Left lobe of liver (tissue), 2 donors: ENCODE measurements at regions not wholly inside any gene's neighbourhood (a gene's known extent, or its start where the extent isn't known, plus 50 kb on each side); places are given as distances from the start of the nearest gene placed in this dataset.

Experiments
- ATAC-seq: fragments of 200-7000 bp; cut with Tn5 transposase; one replicate; pipeline ENCODE4 v1.9.1; 2020; ENCODE audit warnings: mild to moderate bottlenecking, moderate library complexity
- DNase-seq: peaks from one replicate; pipeline ENCODE4 v3.0.0-alpha.2; 2020; ENCODE audit warnings: low spot score
- donor health status: DM: no; HTN: no; CAD: no; lungs with moderate emphysema.
- donor health status: DM: no; HTN: yes; CAD: no.

DNA sequence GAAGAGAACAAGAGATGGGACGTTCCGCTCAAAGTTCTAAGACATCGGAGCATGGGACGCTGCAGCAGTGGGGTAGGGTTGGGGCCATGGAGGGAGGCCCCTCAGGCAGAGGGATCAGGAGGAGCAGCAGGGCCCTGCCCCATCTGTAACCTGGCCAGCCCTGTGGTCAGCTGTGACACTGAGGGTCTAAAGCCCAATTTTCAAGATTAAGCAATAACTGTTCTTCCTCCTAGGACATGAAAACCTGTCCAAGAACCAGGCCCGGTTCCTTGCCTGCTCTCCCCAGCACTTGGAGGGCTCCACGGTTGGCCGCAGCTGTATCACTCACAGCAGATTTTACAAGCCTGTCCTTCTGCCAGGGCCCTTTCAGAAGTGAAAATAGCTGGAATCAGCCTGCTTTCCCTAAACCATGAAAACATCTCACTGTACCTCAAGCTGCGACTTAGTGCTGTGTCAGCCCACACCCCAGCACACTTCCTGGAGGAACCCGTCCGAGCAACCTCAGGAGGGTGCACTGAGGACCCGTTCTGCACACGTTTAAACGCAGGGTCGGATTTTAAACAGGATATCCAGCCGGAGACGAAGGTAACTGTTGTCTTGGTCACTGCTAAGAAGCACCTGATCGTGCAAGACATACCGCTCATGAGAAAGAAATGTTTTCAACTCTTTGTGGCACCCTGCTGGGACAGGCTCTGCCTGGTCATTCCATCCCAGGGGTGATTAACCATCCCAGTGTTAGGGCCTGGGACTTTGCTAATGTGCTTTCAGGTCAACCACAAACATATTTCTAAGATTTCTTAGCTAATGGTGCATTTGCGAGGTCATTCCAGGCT, 201.9 kb upstream of the DIO3 start:
- ATAC-seq = no peak

DNA sequence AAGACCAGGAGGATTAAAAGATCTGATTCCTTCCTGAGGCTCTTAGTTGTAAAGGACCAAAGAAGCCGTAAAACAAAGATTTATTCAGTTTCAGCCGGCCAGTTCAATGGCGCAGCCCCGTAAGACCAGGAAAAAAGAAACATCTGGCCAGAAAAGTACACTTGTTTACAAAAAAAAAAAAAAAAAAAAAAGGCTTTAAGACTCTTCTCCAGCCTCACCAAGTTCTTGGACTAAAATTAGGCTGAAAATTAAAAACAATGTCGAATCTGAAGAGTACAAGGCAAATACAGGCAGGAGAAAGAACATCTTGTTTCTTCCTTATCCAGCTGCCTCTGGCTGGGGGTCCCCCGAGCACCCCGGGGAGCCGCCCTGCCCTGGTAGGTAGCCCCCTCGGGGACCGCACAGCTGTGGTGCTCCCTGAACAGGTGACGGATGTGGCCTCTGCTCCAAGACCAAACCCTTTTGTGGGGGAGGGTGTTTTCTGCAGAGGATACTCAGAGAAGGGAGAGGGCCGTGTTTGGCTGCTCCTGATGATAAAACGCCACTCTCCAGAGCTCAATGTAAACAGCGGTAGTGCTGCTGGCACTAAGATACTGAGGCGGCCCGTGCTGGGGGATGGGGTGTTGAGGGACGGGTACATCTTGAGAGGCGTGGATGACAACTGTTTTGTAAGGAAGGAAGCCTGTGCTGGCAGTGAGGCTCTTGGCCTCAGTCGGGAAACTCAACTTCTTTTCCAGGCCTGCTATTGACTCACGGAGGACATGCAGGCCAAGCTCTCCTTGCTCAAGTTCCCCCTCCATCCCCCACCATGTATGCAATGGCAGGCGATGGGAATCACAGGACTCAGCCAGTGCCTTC, 201.0 kb upstream of the DIO3 start:
- no peak for ATAC-seq
- DNase-seq = no peak

More for the DNA sequence above, 201.9 kb upstream of the DIO3 start:
- DNase-seq = no peak

DNA sequence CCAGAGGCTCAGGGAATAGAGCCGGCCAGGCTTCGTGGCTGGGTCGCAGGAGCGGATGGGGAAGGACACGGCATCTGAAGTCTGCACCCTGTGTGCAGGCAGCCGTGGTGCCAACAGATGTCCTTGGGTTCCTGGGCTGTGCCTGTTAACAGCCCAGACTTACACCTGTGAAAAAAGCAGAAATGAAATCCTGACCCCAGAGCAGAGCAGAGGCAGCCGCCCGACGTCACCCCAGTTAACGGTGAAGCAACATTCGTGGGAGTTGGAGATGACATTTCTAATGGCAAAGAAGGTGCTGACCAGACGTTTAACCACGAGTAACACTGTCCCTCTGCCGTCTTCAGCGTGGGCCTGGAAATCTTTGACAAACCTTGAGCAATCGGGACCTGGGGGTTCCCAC, 200.3 kb upstream of the DIO3 start:
- DNase-seq (no peak), ATAC-seq (no peak)

DNA sequence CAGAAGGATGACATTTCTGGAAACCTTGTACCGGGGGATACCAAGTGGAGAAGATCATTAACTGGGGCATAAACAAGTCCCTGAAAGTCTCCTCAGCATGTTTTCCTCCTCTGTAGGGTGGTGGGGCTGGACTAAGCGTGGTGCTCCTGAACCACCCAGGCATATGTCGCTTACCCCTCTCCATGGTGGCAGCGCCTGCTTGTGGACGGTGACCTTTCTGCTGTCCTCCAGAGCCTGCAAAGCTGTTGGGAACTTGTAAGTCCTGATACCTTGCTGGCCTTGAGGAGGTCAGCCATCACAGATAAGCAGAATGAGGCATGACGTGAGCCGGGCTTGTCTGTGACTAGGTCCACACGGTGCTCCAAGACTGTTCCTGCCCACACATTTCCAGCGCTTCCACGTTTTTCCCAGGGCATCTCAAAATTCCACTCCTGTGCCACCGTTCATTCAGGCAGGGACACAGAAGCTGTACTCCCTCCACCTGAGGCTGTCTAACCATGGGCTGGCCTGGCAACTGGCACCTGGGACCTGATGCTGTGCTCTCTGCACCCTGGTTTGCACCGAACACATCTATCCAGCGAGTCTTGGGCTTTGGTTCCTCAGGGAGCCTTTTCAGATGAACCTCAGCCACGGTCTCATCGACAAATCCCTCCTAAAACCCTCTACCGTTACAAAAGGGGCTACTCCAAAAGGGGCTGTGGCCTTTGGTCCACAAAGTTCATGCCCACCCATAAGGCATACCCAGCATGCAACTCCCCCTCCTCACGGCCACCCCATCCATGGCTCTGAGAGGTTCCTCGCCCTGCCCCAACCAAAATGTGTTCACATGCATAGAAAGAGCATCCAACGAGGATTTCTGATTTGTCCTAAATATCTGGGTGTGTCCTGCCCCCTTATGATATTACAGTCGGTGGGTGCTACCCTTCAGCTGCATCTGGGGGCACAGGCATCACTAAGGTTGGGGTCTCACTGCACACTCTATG, 199.6 kb upstream of the DIO3 start:
- no peak for ATAC-seq

DNA sequence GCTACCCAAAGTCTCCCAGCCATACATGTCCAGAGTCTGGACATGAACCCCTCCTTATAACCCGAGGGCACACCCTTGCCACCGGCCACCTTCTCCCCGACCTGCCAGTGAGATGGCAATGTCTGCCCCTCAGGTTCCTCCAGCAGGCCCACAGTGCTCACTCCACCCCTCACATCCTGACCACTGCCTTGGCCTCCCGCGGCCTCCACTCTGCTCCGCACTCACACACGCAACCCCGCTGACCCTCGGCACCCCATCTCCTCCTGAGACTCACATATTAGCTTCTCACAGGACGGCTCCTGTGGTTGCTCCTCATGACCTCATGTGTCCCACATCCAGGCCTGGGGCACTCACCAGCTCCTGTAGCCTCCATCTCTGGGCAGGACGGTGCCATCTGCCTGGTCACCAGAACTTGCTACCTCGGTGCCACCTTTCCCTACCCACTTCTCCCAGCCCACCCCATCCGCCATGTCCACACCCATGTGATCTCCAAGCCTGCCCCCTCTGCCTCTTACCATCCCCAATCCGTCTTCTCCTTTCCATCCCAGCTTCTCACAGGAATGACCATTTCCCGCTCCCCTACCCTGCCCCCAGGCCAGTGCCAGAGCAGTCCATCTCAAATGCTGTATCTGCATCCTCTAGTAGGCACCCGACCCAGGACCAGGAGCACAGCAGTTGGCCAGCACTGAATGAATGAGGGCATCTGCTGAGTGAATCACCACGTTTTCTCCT, 198.6 kb upstream of the DIO3 start:
- no peak for ATAC-seq
- DNase-seq = no peak

More for the DNA sequence above, 199.6 kb upstream of the DIO3 start:
- DNase-seq = no peak

DNA sequence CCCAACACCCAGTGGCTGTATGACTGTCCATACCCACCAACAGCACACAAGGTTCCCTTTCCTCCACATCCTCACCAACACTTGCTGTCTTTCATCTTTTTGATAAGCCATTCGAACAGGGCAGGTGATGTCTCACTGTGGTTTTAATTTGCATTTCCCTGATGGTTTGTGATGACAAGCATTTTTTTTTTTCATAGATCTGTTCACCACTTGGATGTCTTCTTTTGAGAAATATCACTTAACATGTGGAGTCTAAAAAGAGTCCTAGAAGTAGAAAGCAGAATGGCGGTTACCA, 198.1 kb upstream of the DIO3 start:
- DNase-seq (no peak), ATAC-seq (no peak)

GRCh38 chr14:101363880-101364391, 197.4 kb upstream of the DIO3 start:
- peak; percentile 16 for ATAC-seq
- no peak for DNase-seq

DNA sequence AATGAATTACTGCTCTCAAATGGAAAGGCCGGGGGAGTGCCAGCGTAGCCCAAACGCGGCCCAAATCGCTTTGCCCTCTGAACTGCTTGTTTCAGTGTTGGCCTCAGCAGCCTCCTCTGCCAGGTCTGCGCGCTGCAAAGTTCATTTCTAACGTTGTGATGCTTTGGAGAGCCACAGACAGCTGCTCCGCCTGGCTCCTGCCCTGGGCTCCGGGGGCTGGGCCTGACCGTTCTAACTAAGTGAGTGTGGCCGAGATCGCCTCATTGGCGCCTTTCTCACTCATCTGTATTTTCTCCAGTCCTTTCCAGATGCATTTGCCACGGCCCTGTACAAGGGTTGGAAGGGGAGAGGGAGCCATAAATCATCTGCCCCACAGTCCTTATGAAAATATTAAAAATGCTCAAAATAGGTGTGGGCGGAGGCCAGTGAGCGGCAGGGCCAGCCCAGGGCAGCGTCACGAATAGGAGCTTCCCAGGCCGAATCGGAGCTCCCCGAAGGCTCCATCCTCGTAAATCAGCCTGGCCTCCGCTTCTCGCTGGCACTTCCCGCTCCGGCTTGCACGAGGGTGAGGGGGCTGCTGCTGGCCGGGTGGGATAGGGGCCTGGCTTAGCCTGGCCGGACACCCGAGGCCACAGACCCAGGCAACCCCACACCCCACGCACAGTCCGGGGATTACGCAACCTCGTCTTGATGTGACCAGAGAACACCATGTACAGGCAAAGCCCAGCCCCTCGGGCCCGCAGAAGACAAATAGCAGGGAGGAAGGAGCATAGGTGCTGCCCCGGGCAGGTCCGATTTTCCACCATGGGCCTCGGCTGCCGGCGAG, 196.6 kb upstream of the DIO3 start:
- no peak for DNase-seq

DNA sequence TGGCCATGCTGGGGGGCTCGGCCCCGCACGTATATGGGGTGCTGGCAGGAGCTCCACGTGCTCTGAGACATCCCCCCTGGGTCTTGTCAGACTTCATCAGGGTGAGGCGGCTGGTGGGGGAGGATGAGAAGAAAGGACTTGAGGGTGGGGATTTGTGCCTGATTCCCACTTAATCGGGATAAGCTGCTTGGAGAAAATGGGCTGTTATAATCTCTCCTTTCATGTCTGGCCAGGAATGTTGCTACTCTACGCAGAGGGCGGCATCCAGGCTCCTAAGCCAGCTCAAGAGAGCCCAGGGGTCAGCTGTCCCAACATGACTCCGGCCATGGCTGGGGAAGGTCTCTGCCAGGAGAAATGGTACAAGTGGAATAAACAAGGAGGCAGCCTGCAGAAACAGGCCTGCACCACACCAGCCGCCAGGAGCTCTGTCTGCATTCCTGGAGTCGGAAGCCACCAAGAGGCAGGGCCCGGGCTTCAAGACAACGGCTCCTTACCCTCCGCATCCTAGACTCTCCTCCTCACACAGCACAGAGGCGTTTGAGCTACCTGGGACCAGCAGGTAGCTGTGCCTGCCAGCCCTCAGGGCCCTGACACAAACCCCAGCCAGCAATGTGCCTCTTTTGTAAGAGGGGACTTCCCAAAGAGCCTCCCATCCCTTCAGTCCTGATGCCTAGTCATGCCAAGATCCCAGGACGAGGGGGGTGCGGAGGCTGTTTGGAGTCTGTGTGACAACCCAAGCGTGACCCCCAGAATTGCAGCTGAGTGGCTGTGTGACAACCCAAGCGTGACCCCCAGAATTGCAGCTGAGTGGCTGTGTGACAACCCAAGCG, 195.8 kb upstream of the DIO3 start:
- ATAC-seq = no peak

More for the DNA sequence above, 196.6 kb upstream of the DIO3 start:
- ATAC-seq = peak; percentile 86

DNA sequence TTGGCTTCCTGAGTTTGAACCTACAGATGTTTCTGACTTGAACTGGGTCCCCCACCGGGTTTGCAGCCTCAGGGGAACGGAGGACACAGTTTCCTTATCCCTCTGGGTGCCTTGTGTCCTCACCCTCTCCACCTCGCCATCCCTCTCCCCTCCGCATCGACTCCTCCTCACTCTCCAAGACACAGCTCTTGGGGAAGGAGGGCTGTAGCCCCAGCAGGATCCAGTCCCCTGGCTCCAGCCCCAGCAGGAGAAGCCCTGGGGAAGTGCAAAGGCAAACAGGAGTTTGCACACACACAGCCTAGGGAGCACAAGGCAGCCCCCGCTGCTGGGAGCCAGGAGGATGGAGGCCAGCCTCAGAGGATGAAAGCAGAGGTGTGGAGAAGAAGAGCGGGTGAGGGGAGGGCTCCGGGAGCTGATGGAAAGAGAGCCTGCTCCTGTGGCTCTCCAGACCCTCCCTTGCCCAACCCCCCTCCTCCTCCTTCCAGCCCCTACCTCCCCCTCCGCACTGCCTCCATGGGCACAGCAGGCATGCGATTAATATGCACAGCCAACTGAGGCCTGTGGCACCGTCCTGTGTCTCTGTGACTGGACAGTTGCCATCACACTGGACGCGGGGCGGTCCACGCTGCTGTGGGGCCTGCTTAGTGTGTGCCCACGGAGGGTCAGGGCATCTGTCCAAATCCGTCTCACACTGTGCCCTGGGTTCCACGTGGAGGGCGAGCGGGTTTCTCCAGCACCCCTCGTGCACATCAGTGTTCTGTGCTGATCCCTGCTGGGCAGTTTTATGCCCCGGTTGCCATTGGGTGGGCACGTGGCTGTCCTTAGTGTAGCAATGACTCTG, 193.7 kb upstream of the DIO3 start:
- no peak for ATAC-seq
- DNase-seq = no peak

More for the DNA sequence above, 195.8 kb upstream of the DIO3 start:
- no peak for DNase-seq

DNA sequence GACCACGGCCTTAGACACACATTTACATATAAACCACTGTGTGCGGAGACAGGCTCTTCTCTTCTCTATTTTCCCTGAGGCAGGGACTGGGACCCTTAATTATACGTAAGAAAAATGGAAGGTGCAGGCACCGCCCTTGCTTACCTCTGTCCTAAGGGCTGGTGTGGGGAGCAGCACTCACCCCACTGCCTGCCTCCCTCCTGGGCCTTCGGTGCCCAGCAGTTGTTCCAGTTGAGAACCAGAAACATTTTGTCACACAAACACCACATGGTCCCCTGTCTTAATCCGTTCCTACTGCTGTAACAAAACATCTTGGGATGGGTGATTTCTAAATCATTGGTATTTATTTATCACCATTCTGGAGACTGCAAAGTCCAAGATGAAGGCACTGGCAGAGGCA, 192.7 kb upstream of the DIO3 start:
- DNase-seq = no peak
- ATAC-seq = no peak

DNA sequence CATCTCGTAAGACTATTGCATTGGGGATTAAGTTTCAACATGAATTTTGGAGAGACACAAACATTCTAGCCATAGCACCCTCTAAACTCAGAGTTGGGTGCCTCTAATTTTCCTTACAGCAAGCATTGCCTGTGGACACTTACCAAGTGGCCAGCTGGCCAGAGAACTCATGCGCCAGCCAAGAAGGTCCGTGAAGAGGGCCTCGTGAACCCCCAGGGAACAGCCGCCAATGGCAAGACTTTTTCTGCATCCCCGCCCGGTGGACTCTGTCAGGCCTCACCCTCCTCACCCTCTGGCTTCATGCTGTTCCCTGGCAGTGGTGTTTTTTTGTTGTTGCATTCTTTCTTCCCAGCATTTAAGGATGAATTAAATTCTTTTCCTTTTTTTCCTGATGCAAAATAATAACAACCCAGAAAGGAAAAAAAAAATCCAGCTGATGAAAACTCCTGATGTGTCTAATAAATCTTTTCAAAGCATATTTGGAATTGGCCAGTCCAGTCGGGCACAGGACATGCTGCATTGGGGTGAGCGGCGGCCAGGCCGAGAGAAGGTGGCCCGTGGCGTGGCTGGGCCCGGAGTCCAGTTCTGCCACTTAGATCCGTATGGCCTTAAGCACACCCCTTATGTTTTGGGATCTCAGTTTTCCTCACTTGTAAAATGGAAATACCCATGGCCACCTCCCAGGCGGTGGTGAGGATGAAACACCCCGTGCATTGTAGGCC, 191.9 kb upstream of the DIO3 start:
- ATAC-seq (no peak), DNase-seq (no peak)

DNA sequence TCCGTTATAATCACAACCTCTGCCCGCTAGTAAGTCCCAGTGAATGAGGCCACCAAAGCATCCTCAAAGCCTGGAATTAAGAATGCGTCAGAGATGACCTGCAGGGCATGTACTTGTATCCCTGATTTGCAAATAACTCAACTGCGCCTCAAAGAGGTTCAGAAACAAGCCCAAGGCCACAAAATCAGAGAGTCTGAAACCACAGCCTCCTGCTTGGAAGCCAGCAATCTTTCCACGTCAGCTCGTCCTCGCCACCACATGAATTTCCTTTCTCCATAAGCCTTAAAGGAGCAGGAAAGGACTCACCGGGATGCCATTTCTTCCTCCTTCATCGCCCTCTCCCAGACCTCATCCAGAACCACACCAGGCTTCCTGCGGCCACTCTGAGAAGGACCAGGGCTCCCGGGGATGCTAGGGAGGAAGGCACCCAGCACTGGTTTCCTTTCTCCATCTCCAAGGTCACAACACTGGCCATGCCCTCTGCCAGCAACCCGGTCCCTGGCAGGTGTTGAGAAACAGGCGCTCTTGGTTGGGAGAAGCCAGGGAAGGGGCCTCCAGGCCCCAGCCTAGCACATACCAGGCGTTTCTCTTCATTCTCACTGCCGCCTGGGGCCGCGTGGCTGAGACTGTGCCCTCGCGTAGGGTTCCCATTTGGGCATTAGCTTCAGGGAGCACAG, 191.2 kb upstream of the DIO3 start:
- no peak for ATAC-seq
- no peak for DNase-seq

- no peak for ATAC-seq
- DNase-seq = no peak
Observed at GRCh38 chr14:101370593-101371569, 190.4 kb upstream of the DIO3 start.
